ENCODE measurements at regions not wholly inside any gene's neighbourhood (a gene's known extent, or its start where the extent isn't known, plus 50 kb on each side); places are given as distances from the start of the nearest gene placed in this dataset.

DNA sequence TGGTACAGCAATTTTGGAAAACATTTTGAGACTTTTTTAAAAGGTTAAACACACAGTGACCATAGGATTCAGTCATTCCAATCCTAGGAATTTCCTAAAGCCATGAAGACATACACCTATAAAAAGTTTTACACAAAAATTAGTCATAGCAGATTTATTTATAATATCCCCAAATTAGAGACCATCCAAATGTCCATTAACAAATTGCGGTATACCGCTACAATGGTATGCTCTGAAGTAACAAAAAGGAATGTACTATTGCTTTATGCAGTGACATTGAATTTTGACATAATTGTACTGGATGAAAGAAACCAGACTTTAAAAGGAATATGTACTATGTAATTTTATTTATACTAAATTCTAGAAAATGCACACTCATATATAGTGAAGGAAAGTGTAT is 362.8 kb downstream of the HGF start:
- H3K4me1 ChIP-seq (ENCODE audit: low read depth, poor library complexity, severe bottlenecking), result peaks cover 28% of the 10 kb centered on the region
- no peaks in the 10 kb centered on the region for H3K27me3 ChIP-seq (ENCODE audit: insufficient read depth, low read depth)
- no peak overlapping the region for H2AFZ ChIP-seq (ENCODE audit: low read depth)
- H3K9ac ChIP-seq, result no peak overlapping the region
- H3K4me2 ChIP-seq, result no peak overlapping the region
- no peaks in the 10 kb centered on the region for H4K20me1 ChIP-seq (ENCODE audit: insufficient read depth)
- TF ChIP-seq, protein P1, sequence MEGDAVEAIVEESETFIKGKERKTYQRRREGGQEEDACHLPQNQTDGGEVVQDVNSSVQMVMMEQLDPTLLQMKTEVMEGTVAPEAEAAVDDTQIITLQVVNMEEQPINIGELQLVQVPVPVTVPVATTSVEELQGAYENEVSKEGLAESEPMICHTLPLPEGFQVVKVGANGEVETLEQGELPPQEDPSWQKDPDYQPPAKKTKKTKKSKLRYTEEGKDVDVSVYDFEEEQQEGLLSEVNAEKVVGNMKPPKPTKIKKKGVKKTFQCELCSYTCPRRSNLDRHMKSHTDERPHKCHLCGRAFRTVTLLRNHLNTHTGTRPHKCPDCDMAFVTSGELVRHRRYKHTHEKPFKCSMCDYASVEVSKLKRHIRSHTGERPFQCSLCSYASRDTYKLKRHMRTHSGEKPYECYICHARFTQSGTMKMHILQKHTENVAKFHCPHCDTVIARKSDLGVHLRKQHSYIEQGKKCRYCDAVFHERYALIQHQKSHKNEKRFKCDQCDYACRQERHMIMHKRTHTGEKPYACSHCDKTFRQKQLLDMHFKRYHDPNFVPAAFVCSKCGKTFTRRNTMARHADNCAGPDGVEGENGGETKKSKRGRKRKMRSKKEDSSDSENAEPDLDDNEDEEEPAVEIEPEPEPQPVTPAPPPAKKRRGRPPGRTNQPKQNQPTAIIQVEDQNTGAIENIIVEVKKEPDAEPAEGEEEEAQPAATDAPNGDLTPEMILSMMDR (conservative IDR thresholded peaks at IDR 0.05; ENCODE audit: low read depth, low read length), result no peak
- no peak overlapping the region for H3K4me3 ChIP-seq (IDR thresholded peaks at IDR 0.05; ENCODE audit: insufficient read depth, low read depth, low read length)
- H3K27ac ChIP-seq, result no peak overlapping the region
- no peaks in the 10 kb centered on the region for H3K79me2 ChIP-seq (ENCODE audit: insufficient read depth, low read depth)
- no peaks in the 10 kb centered on the region for H3K36me3 ChIP-seq (ENCODE audit: insufficient read depth)

DNA sequence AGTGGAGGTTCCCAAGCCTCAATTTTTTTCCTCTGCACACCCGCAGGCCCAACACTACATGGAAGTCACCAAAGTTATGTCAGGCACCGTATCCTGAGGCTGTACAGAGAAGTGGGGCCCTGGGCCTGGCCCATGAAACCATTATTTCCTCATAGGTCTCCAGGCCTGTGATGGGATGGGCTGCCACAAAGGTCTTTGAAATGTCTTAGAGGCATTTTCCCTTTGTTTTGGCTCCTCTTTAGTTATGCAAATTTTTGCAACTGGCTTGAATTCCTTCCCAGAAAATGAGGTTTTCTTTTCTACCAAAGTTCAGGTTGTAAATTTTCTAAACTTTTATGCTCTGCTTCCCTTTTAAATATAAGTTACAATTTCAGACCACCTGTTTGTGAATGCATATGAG is 365.2 kb downstream of the HGF start:
- no peak overlapping the region for H3K4me3 ChIP-seq (IDR thresholded peaks at IDR 0.05; ENCODE audit: insufficient read depth, low read depth, low read length)
- H3K4me2 ChIP-seq, result no peak overlapping the region
- H3K27ac ChIP-seq, result no peak overlapping the region
- H3K79me2 ChIP-seq (ENCODE audit: insufficient read depth, low read depth), result no peaks in the 10 kb centered on the region
- peaks cover 5% of the 10 kb centered on the region for H3K4me1 ChIP-seq (ENCODE audit: low read depth, poor library complexity, severe bottlenecking)
- no peaks in the 10 kb centered on the region for H3K36me3 ChIP-seq (ENCODE audit: insufficient read depth)
- TF ChIP-seq, protein P1 (conservative IDR thresholded peaks at IDR 0.05; ENCODE audit: low read depth, low read length), result no peak
- H4K20me1 ChIP-seq (ENCODE audit: insufficient read depth), result no peaks in the 10 kb centered on the region
- H3K9ac ChIP-seq, result no peak overlapping the region
- H3K27me3 ChIP-seq (ENCODE audit: insufficient read depth, low read depth), result no peaks in the 10 kb centered on the region
- no peak overlapping the region for H2AFZ ChIP-seq (ENCODE audit: low read depth)

DNA sequence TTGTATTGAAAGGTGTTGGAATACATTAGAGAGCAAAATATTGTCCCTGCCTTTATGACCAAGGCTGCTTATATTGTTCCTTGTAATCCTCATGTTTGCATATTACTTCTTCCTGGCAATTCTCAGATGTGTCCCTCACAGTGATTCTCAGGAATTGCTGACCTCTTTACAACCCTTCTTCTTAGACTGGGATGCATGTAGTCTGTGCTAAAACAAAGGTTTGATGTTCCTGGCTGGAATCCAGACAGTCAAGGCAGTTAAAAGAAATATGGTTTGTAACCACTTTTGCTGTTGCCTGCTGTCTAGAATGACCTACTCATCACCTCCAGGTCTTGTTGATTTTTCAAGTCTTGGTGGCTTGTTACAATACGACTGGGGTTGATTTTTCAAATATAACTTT is 367.6 kb downstream of the HGF start:
- Histone ChIP-seq H4K20me1 (ENCODE audit: insufficient read depth) (no peaks in the 10 kb centered on the region), H3K27me3 (ENCODE audit: insufficient read depth, low read depth) (no peaks in the 10 kb centered on the region), H3K4me3 (IDR thresholded peaks at IDR 0.05; ENCODE audit: insufficient read depth, low read depth, low read length) (no peak overlapping the region), H2AFZ (ENCODE audit: low read depth) (no peak overlapping the region), H3K79me2 (ENCODE audit: insufficient read depth, low read depth) (no peaks in the 10 kb centered on the region), H3K36me3 (ENCODE audit: insufficient read depth) (no peaks in the 10 kb centered on the region), H3K9ac (no peak overlapping the region), H3K4me2 (no peak overlapping the region), H3K27ac (no peak overlapping the region), H3K4me1 (ENCODE audit: low read depth, poor library complexity, severe bottlenecking) (no peaks in the 10 kb centered on the region)
- TF ChIP-seq, protein P1 (conservative IDR thresholded peaks at IDR 0.05; ENCODE audit: low read depth, low read length), result no peak

DNA sequence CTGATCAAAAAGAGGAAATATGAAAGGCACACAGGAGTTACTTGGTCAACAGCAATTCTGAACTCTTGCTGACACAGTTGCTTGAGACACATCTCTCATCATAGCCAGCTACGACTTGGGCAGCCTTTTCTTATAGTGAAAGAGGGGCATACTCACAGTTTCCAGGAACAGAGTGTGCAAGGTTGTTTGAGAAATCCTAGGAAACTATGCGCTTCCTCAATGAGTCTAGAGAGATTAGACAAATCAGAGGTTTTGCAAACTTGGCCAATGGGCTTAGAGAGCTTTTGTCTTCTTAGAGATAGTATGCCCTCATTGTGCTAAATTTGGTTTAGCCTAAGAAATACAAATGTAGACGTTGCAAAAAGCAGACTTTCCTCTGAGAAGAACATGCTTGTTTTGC is 370.4 kb downstream of the HGF start:
- no peaks in the 10 kb centered on the region for H3K4me1 ChIP-seq (ENCODE audit: low read depth, poor library complexity, severe bottlenecking)
- no peak overlapping the region for H2AFZ ChIP-seq (ENCODE audit: low read depth)
- no peak overlapping the region for H3K4me2 ChIP-seq
- no peaks in the 10 kb centered on the region for H4K20me1 ChIP-seq (ENCODE audit: insufficient read depth)
- no peak overlapping the region for H3K9ac ChIP-seq
- no peaks in the 10 kb centered on the region for H3K36me3 ChIP-seq (ENCODE audit: insufficient read depth)
- H3K27ac ChIP-seq, result no peak overlapping the region
- no peaks in the 10 kb centered on the region for H3K79me2 ChIP-seq (ENCODE audit: insufficient read depth, low read depth)
- H3K27me3 ChIP-seq (ENCODE audit: insufficient read depth, low read depth), result no peaks in the 10 kb centered on the region
- H3K4me3 ChIP-seq (IDR thresholded peaks at IDR 0.05; ENCODE audit: insufficient read depth, low read depth, low read length), result no peak overlapping the region
- TF ChIP-seq, protein P1 (conservative IDR thresholded peaks at IDR 0.05; ENCODE audit: low read depth, low read length), result no peak

DNA sequence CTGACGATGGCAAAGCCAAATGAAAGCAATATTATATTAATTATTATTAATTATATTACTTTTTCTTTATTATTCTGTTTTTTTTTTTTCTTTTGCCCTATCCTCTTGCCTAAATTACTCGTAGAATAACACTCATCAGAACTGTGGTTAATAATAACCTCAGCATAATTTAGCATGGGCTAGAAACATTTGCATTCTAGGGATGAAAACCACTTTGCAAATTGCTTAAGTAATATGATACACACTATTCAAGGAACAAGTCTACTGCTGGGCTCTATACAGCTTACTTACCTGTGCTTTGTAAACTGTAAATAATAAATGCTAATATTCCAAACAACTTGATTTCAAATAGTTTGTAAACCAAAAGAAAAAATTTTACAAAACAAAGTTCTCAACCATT is 375.8 kb downstream of the HGF start:
- TF ChIP-seq, protein P1 (conservative IDR thresholded peaks at IDR 0.05; ENCODE audit: low read depth, low read length), result no peak
- Histone ChIP-seq H3K79me2 (ENCODE audit: insufficient read depth, low read depth) (no peaks in the 10 kb centered on the region), H3K4me2 (no peak overlapping the region), H3K4me3 (IDR thresholded peaks at IDR 0.05; ENCODE audit: insufficient read depth, low read depth, low read length) (no peak overlapping the region), H3K36me3 (ENCODE audit: insufficient read depth) (no peaks in the 10 kb centered on the region), H2AFZ (ENCODE audit: low read depth) (no peak overlapping the region), H3K4me1 (ENCODE audit: low read depth, poor library complexity, severe bottlenecking) (no peaks in the 10 kb centered on the region), H3K27ac (no peak overlapping the region), H3K27me3 (ENCODE audit: insufficient read depth, low read depth) (no peaks in the 10 kb centered on the region), H4K20me1 (ENCODE audit: insufficient read depth) (no peaks in the 10 kb centered on the region), H3K9ac (no peak overlapping the region)

Measured in KMS-11 (cell line).